ENCODE measurements at regions not wholly inside any gene's neighbourhood (a gene's known extent, or its start where the extent isn't known, plus 50 kb on each side); places are given as distances from the start of the nearest gene placed in this dataset.

DNA sequence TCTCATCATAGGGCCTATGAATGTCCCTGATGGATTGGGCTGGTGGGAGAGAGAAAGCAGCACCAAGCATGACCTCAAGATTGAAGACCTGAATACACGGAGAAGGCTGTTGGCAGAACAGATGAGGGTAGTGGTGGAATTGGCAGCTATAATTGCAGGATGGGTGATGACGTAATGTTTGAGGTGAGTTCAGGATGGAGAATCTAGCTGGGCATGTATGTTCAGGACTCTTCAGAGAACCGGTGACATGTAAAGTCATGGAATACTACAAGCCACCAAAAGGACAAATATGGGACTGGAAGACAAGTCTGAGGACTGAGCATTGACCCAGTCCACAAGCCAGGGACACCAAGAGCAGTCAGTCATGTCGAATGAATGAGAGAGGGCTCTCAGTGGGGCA is 999.8 kb upstream of the TMEM132C start:
- H3K4me3 ChIP-seq (ENCODE audit: low read depth, low read length), result no peak overlapping the region
- TF ChIP-seq CTCF (IDR thresholded peaks at IDR 0.05; ENCODE audit: insufficient read depth, low read length, missing control alignments), result no peak
- ChIA-PET CTCF (interaction anchor here (1.2 to 1.9 kb wide), 2 partner anchors 13 to 17 kb away, joined by 3 to 4 read pairs; no protein-coding TSS in a partner anchor), POLR2A (no interaction called here)
- DNase-seq (ENCODE audit: low read depth, low spot score), result no peak

- no peak for DNase-seq (ENCODE audit: low read depth, low spot score)
- ChIA-PET POLR2A (no interaction called here), CTCF (interaction anchor here (0.8 kb wide), 1 partner anchor 11 kb away, joined by 3 read pairs; no protein-coding TSS in a partner anchor)
- no peak for TF ChIP-seq CTCF (IDR thresholded peaks at IDR 0.05; ENCODE audit: insufficient read depth, low read length, missing control alignments)
- no peak overlapping the region for H3K4me3 ChIP-seq (ENCODE audit: low read depth, low read length)
Measured at GRCh38 chr12:127268213-127268612, 998.8 kb upstream of the TMEM132C start.

GRCh38 chr12:127268706-127269425 is 998.1 kb upstream of the TMEM132C start:
- DNase-seq (ENCODE audit: low read depth, low spot score), result no peak
- ChIA-PET POLR2A (no interaction called here), CTCF (no interaction called here)
- H3K4me3 ChIP-seq (ENCODE audit: low read depth, low read length), result no peak overlapping the region
- TF ChIP-seq CTCF (IDR thresholded peaks at IDR 0.05; ENCODE audit: insufficient read depth, low read length, missing control alignments), result no peak

GRCh38 chr12:127270193-127270592 is 996.8 kb upstream of the TMEM132C start:
- no peak overlapping the region for H3K4me3 ChIP-seq (ENCODE audit: low read depth, low read length)
- no peak for TF ChIP-seq CTCF (IDR thresholded peaks at IDR 0.05; ENCODE audit: insufficient read depth, low read length, missing control alignments)
- ChIA-PET POLR2A (interaction anchor here (1.5 kb wide), 1 partner anchor 9 kb away, joined by 7 read pairs; no protein-coding TSS in a partner anchor), CTCF (interaction anchor here (0.8 to 1.2 kb wide), 4 partner anchors 8 to 161 kb away, joined by 3 read pairs; no protein-coding TSS in a partner anchor)
- DNase-seq (ENCODE audit: low read depth, low spot score), result no peak

DNA sequence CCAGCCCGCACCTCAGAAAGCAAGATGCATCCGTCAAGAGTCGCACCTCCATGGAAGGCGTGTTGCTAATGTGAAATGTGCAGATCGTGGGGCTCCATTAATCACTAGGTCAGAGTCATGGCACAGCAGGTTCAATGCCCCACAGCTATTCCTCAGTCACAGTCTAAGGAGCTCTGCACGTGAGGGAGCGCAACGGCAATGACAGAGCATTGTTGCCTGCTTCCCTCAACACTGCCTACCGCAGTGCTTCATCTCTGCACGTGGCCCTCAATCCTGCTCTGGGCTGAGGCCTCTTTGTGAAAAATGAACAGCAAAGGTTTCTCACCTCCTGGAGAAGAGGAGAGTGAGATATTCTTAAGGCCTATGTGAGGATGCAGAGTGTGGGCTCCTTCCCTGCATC is 995.2 kb upstream of the TMEM132C start:
- no peak for TF ChIP-seq CTCF (IDR thresholded peaks at IDR 0.05; ENCODE audit: insufficient read depth, low read length, missing control alignments)
- no peak for DNase-seq (ENCODE audit: low read depth, low spot score)
- H3K4me3 ChIP-seq (ENCODE audit: low read depth, low read length), result no peak overlapping the region
- POLR2A ChIA-PET, result interaction anchor here (1.6 kb wide), 1 partner anchor 41 kb away, joined by 4 read pairs; no protein-coding TSS in a partner anchor
- CTCF ChIA-PET, result interaction anchor here (0.9 to 1.5 kb wide), 3 partner anchors 10 to 163 kb away, joined by 5 to 8 read pairs (median 5); no protein-coding TSS in a partner anchor

- CTCF ChIA-PET, result interaction anchor here (0.9 to 1.5 kb wide), 3 partner anchors 9 to 164 kb away, joined by 5 to 8 read pairs (median 5); no protein-coding TSS in a partner anchor
- peak; percentile 96 for DNase-seq (ENCODE audit: low read depth, low spot score)
Measured at GRCh38 chr12:127272864-127273263, 994.1 kb upstream of the TMEM132C start.

More at GRCh38 chr12:127272864-127273263, 994.1 kb upstream of the TMEM132C start:
- no peak overlapping the region for H3K4me3 ChIP-seq (ENCODE audit: low read depth, low read length)
- POLR2A ChIA-PET, result interaction anchor here (1.3 to 1.6 kb wide), 3 partner anchors 12 to 42 kb away, joined by 4 to 6 read pairs (median 4); no protein-coding TSS in a partner anchor
- TF ChIP-seq CTCF (IDR thresholded peaks at IDR 0.05; ENCODE audit: insufficient read depth, low read length, missing control alignments), result no peak
